Upper lobe of left lung (tissue), 4 donors: ENCODE measurements at regions not wholly inside any gene's neighbourhood (a gene's known extent, or its start where the extent isn't known, plus 50 kb on each side); places are given as distances from the start of the nearest gene placed in this dataset.

Experiments
- CTCF ChIP-seq, 6 experiments: fragments of 450-650 bp in 4 of 6; fragments of 200-600 bp in 2 of 6; sonication (generic) in 2 of 6; IDR thresholded peaks; one replicate each; pipeline ENCODE4 v1.5.1; 2016 to 2019; ENCODE audit warnings: antibody characterized with exemption in 6 of 6
- EP300 ChIP-seq, 4 donors: sonication (generic); formaldehyde crosslinking; IDR thresholded peaks; one replicate each; pipeline ENCODE4 v1.5.1; 2017; ENCODE audit warnings: antibody characterized with exemption in 4 of 4, control low read depth in 2 of 4
- POLR2A ChIP-seq, 4 donors: fragments of 450-650 bp; IDR thresholded peaks; one replicate each; pipeline ENCODE4 v1.5.1; 2016 to 2017; ENCODE audit warnings: antibody characterized with exemption in 4 of 4, mild to moderate bottlenecking in 2 of 4
- POLR2AphosphoS5 ChIP-seq, 2 donors: sonication (generic); formaldehyde crosslinking; IDR thresholded peaks; one replicate each; pipeline ENCODE4 v1.5.1; 2017; ENCODE audit warnings: antibody characterized with exemption in 2 of 2

- TF ChIP-seq CTCF (IDR thresholded peaks at IDR 0.05) (no peak), POLR2A (IDR thresholded peaks at IDR 0.05) (no peak), POLR2AphosphoS5 (IDR thresholded peaks at IDR 0.05) (no peak), EP300 (IDR thresholded peaks at IDR 0.05) (no peak)
Observed at GRCh38 chr3:79846148-79846933, 78.5 kb upstream of the ROBO1 start.
